Muscle of leg (tissue), 3 donors: ENCODE measurements at regions not wholly inside any gene's neighbourhood (a gene's known extent, or its start where the extent isn't known, plus 50 kb on each side); places are given as distances from the start of the nearest gene placed in this dataset.

Experiments used
- DNase-seq: peaks from one replicate; pipeline ENCODE4 v3.0.0; 2013
- H3K27ac ChIP-seq: one replicate; pipeline ENCODE4 v1.5.1; 2013; ENCODE audit warnings: mild to moderate bottlenecking, low read length, control low read depth
- H3K27me3 ChIP-seq: one replicate; pipeline ENCODE4 v1.6.1; 2013; ENCODE audit warnings: low read length; ENCODE audit not compliant: control insufficient read depth, insufficient read depth
- H3K36me3 ChIP-seq: one replicate; pipeline ENCODE4 v1.6.1; 2013; ENCODE audit warnings: low read length; ENCODE audit not compliant: control insufficient read depth, insufficient read depth
- H3K4me1 ChIP-seq: one replicate; pipeline ENCODE4 v1.6.1; 2013; ENCODE audit warnings: low read length; ENCODE audit not compliant: control insufficient read depth, insufficient read depth
- H3K4me3 ChIP-seq: one replicate; pipeline ENCODE4 v1.5.1; 2013; ENCODE audit warnings: low read length, control low read depth
- H3K9me3 ChIP-seq: replicated peaks from 2 replicates; pipeline ENCODE4 v1.6.1; 2013; ENCODE audit warnings: low read depth, low read length; ENCODE audit not compliant: control insufficient read depth
- WGBS: methylation state at CpG from one replicate; pipeline ENCODE4 v1.1.5; 2013; ENCODE audit warnings: missing lambda C conversion rate; ENCODE audit not compliant: insufficient coverage; 5-methylcytosine and 5-hydroxymethylcytosine counted together

DNA sequence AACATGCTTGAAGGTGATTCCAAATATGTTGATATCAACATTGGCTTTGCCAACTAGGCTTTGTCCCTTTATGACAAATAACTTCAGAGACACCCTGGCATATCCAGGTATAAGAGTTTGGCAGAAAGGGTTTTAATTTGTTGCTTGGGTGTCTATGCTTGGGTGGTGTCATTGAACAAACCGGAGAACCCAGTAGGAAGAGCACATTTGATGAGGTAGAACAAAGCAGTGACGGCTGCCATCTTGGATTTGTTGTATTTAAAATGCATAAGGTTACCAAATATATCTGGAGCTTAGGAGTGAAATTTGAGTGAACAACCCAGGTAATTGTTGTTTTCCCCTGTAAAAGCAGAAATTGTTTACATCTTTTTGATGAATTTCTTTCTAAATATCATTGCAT lies 503.7 kb upstream of the JARID2 start:
- WGBS: 94% methylated on average over 2 of the region's 2 CpGs

DNA sequence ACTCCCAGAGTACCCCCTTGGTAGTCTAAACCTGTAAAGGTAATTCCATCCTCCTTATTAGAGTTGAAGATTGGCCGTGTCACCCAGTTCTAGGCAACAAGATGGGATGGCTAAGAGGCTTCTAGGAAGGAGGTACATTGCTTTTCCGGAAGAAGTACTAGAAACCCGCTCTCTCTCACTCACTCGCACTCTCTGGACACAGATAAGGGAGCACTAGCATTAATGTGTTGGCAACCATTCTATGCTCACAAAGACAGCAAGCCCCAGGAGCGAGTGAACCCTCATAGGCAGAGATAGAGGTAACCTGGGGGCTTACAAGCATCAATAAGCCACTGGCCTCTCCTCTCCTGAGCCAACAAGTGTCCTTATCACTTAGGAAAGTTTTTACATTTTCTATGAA lies 503.2 kb upstream of the JARID2 start:
- Histone ChIP-seq H3K9me3 (no peaks in the 10 kb centered on the region), H3K4me1 (no peaks in the 10 kb centered on the region), H3K27ac (no peak overlapping the region), H3K27me3 (peaks cover 2% of the 10 kb centered on the region), H3K36me3 (no peaks in the 10 kb centered on the region), H3K4me3 (no peak overlapping the region)
- DNase-seq: no peak
- WGBS: 100% methylated on average over 2 of the region's 5 CpGs

More for the DNA sequence above, 503.7 kb upstream of the JARID2 start:
- H3K27me3 ChIP-seq: no peaks in the 10 kb centered on the region
- DNase-seq: no peak
- no peaks in the 10 kb centered on the region for H3K4me1 ChIP-seq
- no peak overlapping the region for H3K4me3 ChIP-seq
- no peaks in the 10 kb centered on the region for H3K9me3 ChIP-seq
- no peak overlapping the region for H3K27ac ChIP-seq
- no peaks in the 10 kb centered on the region for H3K36me3 ChIP-seq

DNA sequence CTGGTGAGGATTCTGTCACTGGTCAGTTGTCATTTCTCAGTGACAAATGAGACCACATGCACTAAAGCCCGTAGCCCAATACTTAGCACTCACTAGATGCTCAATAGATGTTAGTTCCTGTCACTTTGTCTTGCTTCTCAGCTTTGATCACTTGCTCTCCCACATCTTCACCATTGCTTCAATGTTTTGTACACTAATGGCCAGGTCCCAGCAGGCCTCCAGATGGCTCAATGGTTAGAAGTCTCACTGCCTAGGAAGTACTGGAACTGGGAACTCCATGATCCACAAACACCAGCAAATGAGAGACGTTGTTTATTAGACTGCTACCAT lies 502.8 kb upstream of the JARID2 start:
- Histone ChIP-seq H3K4me3 (no peak overlapping the region), H3K27me3 (peaks cover 2% of the 10 kb centered on the region), H3K27ac (no peak overlapping the region), H3K36me3 (no peaks in the 10 kb centered on the region), H3K4me1 (no peaks in the 10 kb centered on the region), H3K9me3 (no peaks in the 10 kb centered on the region)
- 85% methylated on average over 2 of the region's 2 CpGs for WGBS
- DNase-seq: no peak

DNA sequence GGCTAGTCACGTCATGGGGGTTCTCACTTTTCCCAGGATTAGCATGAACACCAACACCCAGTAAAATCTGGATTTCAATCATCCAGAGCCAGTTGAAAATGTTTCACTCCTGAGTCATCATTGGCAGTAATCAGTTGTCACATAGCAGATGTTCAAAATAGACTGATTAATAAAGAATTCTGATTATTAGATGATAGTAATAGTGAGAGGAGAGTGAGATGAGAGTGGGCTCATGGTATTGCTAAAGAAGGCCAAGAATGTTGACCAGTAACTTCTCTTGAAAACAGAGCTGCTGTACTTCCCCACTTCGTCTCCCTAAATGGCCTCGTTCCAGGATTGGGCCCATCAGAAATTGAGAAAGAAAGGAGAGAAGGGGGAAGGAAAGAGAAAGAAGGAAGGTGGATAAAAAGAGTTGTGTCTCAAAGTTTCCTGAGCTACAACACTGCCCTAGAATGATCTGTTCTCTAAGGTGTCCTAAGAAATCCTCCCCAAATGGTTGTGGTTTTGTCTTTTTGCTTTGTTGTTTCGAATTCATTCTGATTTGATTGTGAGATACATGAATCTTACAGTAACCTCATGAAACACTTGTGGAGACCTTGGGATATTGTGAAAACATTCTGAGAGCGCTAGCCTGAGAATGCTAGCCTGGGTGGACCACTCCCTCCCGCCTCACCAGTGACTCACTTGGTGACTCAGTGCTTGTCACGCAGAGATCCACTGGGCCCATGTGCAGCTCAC lies 502.2 kb upstream of the JARID2 start:
- no peak for DNase-seq
- no peaks in the 10 kb centered on the region for H3K9me3 ChIP-seq
- H3K4me1 ChIP-seq: no peaks in the 10 kb centered on the region
- H3K36me3 ChIP-seq: no peaks in the 10 kb centered on the region
- H3K27ac ChIP-seq: no peak overlapping the region
- H3K4me3 ChIP-seq: no peak overlapping the region
- peaks cover 2% of the 10 kb centered on the region for H3K27me3 ChIP-seq
- WGBS: 80% methylated on average over 1 of the region's 7 CpGs

DNA sequence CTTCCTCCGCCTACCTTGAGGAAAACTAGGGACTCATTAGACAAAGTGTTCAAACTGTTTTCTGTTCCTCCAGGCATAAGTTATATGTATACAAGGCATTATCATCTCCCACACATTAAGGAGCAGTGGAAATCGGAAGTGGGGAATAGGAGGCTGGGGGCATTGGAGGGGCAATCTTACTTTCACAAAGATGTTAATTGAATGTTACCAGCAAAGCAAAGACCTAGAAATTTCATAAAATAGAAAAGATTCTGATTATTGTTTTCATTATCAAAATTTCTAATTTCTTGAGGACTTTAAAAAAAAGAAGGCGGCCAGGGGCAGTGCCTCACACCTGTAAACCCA lies 501.7 kb upstream of the JARID2 start:
- no peak overlapping the region for H3K4me3 ChIP-seq
- H3K27me3 ChIP-seq: peaks cover 2% of the 10 kb centered on the region
- no peaks in the 10 kb centered on the region for H3K9me3 ChIP-seq
- WGBS: no CpG with 5 or more reads among the region's 3 CpGs
- H3K36me3 ChIP-seq: no peaks in the 10 kb centered on the region
- H3K27ac ChIP-seq: no peak overlapping the region
- no peak for DNase-seq
- H3K4me1 ChIP-seq: no peaks in the 10 kb centered on the region

DNA sequence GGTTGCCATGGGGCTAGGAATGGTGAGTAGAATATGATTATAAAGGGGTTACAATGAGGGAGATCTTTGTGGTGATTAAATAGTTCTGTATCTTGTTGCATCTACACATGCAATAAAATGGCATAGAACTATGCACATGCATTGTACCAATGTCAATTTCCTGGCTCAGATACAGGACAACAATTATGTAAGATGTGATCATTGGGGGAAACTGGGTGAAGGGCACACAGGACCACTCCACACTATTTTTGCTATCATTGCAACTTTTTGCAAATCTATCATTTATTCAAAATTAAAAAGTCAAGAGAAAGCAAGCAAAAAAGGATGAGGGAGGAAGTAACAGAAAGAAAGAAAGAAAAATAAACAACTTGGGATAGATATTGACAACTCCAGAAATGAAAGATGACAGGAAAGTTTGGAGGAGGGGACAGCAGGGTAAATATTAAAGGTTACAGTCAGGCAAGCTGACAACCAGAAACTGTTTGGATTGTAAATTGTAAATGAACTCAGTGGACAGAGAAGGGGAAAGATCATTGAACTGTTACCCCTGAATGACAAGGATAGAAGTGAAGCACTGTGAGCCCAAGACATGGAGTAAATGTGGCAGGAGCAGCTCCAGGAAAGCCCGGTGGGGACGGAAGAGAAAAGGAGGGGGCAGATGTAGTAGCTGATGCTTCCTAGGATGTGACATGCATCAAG lies 499.6 kb upstream of the JARID2 start:
- H3K36me3 ChIP-seq: no peaks in the 10 kb centered on the region
- WGBS: 83% methylated on average over 2 of the region's 2 CpGs
- no peak for DNase-seq
- H3K27ac ChIP-seq: no peak overlapping the region
- no peak overlapping the region for H3K4me3 ChIP-seq
- no peaks in the 10 kb centered on the region for H3K9me3 ChIP-seq
- H3K27me3 ChIP-seq: peaks cover 2% of the 10 kb centered on the region
- H3K4me1 ChIP-seq: no peaks in the 10 kb centered on the region

GRCh38 chr6:14747881-14748520 lies 497.9 kb upstream of the JARID2 start:
- no peaks in the 10 kb centered on the region for H3K36me3 ChIP-seq
- DNase-seq: no peak
- WGBS: 48% methylated on average over 3 of the region's 3 CpGs
- H3K4me1 ChIP-seq: no peaks in the 10 kb centered on the region
- H3K27ac ChIP-seq: no peak overlapping the region
- H3K9me3 ChIP-seq: no peaks in the 10 kb centered on the region
- H3K4me3 ChIP-seq: no peak overlapping the region
- H3K27me3 ChIP-seq: peaks cover 2% of the 10 kb centered on the region

- Histone ChIP-seq H3K9me3 (no peaks in the 10 kb centered on the region), H3K4me1 (no peaks in the 10 kb centered on the region), H3K36me3 (no peaks in the 10 kb centered on the region), H3K27ac (no peak overlapping the region), H3K27me3 (peaks cover 2% of the 10 kb centered on the region), H3K4me3 (no peak overlapping the region)
- DNase-seq: no peak
- WGBS: 53% methylated on average over 3 of the region's 4 CpGs
Observed at GRCh38 chr6:14748679-14749078, 497.2 kb upstream of the JARID2 start.

DNA sequence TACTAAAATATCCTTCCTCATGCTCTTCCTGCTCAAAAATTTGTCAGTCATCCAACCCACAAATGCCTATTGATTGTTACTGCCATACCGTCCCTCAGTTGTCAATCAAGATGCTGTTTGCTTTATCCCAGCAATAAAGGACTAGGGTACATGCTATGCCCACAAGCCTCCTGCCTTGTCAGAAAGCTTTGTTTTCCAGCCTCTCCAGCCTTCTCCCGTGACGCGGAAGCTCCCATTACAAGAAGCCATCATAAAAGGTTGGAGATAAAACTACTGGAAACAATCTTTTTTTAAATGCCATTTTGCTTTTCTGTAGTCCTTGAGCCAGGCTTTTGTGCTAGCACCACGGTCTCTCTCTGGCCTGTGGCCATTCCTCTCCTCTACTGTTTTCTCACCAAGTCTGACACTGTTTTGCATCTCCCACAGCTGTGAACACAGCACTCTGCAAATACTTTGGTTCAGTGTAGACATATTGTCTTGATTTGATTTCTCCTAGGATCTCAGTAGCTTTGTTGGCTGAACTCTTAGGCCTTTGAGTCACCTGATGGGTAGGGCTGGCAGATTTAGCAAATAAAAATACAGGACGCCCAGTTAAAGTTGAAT lies 495.7 kb upstream of the JARID2 start:
- 62% methylated on average over 5 of the region's 6 CpGs for WGBS

DNA sequence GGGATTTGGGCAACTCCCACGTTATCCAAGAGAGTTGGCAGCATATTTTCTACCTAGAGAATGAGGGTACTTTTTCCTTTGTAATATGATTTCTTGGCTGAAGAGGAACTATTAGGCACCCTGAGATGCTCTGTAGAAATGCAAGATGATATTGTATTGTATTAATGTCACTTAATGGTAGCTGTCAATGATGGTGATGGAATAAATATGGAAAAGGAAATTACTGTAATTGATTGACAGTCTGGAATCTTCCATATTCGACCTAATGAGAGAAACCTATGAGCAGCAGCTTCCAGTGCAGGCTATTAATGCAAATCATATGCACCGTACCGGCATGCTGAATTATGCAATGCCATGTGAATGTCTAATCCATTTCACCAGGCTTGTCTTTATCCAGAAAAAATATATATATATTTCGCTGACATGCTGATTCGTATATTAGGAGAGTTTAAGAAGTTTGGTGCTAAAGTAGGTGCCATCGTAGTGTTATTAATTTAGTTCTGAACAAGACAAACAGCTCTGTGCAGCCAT lies 494.2 kb upstream of the JARID2 start:
- WGBS: no CpG with 5 or more reads among the region's 7 CpGs
- no peaks in the 10 kb centered on the region for H3K36me3 ChIP-seq
- H3K9me3 ChIP-seq: no peaks in the 10 kb centered on the region
- H3K27me3 ChIP-seq: peaks cover 2% of the 10 kb centered on the region
- no peak overlapping the region for H3K27ac ChIP-seq
- DNase-seq: no peak
- H3K4me1 ChIP-seq: no peaks in the 10 kb centered on the region
- H3K4me3 ChIP-seq: no peak overlapping the region

More for the DNA sequence above, 495.7 kb upstream of the JARID2 start:
- no peak overlapping the region for H3K27ac ChIP-seq
- H3K36me3 ChIP-seq: no peaks in the 10 kb centered on the region
- no peaks in the 10 kb centered on the region for H3K9me3 ChIP-seq
- no peaks in the 10 kb centered on the region for H3K4me1 ChIP-seq
- peaks cover 2% of the 10 kb centered on the region for H3K27me3 ChIP-seq
- H3K4me3 ChIP-seq: no peak overlapping the region
- DNase-seq: no peak
